Heart right ventricle (tissue), 16 donors: ENCODE measurements at regions not wholly inside any gene's neighbourhood (a gene's known extent, or its start where the extent isn't known, plus 50 kb on each side); places are given as distances from the start of the nearest gene placed in this dataset.
A peak's percentile ranks its signal among the peaks of the same experiment; 100 is the strongest.
"Not testable (repeated sequence)": the region's sequence is repeated elsewhere in the genome, so short reads cannot be mapped to it uniquely, and the experiment has no call there.

Experiments used
- ATAC-seq, 8 donors: fragments of 200-7000 bp; cut with Tn5 transposase; one replicate each; pipeline ENCODE4 v1.9.1; 2020; ENCODE audit warnings: mild to moderate bottlenecking in 8 of 8, moderate library complexity in 8 of 8, moderate number of reproducible peaks in 1 of 8
- DNase-seq, 2 donors: peaks; one replicate each; pipeline ENCODE4 v3.0.0-alpha.2; 2020
- H3K27ac ChIP-seq, 10 donors: fragments of 200-600 bp; sonication (generic) in 2 of 10; one replicate each; pipeline versions ENCODE4 v1.5.0 to v1.8.0; 2020 to 2022; ENCODE audit warnings: mild to moderate bottlenecking in 3 of 10
- H3K27me3 ChIP-seq, 7 donors: fragments of 200-600 bp; one replicate each; pipeline ENCODE4 v1.8.0; 2021 to 2022; ENCODE audit warnings: mild to moderate bottlenecking in 2 of 7
- H3K36me3 ChIP-seq, 9 donors: fragments of 200-600 bp; sonication (generic) in 1 of 9; one replicate each; pipeline versions ENCODE4 v1.5.0 to v1.8.0; 2020 to 2022; ENCODE audit warnings: mild to moderate bottlenecking in 2 of 9
- H3K4me1 ChIP-seq, 9 donors: fragments of 200-600 bp; sonication (generic) in 1 of 9; one replicate each; pipeline versions ENCODE4 v1.5.0 to v1.8.0; 2020 to 2022; ENCODE audit warnings: mild to moderate bottlenecking in 4 of 9
- H3K4me3 ChIP-seq, 10 donors: fragments of 200-600 bp; sonication (generic) in 2 of 10; one replicate each; pipeline versions ENCODE4 v1.5.0 to v1.8.0; 2020 to 2022; ENCODE audit warnings: mild to moderate bottlenecking in 7 of 10, moderate library complexity in 2 of 10
- H3K9me3 ChIP-seq, 11 donors: fragments of 200-600 bp in 10 of 11; sonication (generic) in 2 of 11; one replicate each; pipeline versions ENCODE4 v1.5.0 to v1.8.0; 2013 to 2022; ENCODE audit warnings: mild to moderate bottlenecking in 2 of 11, control low read depth in 1 of 11, moderate library complexity in 1 of 11
- WGBS, 2 donors: extraction: QIAGEN DNeasy Blood & Tissue Kit; methylation state at CpG; one replicate each; pipeline ENCODE4 v1.1.7; 2013; ENCODE audit warnings: inconsistent platforms in 1 of 2; 5-methylcytosine and 5-hydroxymethylcytosine counted together
- intact Hi-C, 10 donors: fragments of 100-400 bp; cut with DNase I; formaldehyde crosslinking; loops; one replicate each; pipeline versions ENCODE4 v1.11.1 to v1.14.2; 2022
- TF ChIP-seq, protein P1 (sequence below), 9 donors: fragments of 200-600 bp; sonication (generic) in 2 of 9; IDR thresholded peaks; one replicate each; pipeline versions ENCODE4 v1.5.0 to v1.8.0; 2021 to 2022; ENCODE audit warnings: antibody characterized with exemption in 9 of 9, mild to moderate bottlenecking in 5 of 9, moderate library complexity in 1 of 9
- donor health status: Arrhythmogenic right ventricular cardiomyopathy.
- donor health status: ischemic (EF 13 %, LVEDD 7.1; RV severe dilation, severe dysfunction).
- donor health status: healthy with polysubstance abuse.
- donor health status: DM: no; HTN: yes; CAD: no.
- donor health status: DM: no; HTN: no; CAD: no.
- donor health status: ischemic (EF 25% LVEDD 6.9; RV normal size, moderate dysfunction).
- donor health status: ischemic (EF 25% LVEDD 5.7; RV mildly dilated, moderate dysfunction).
- donor health status: healthy.
- donor health status: DM: yes; HTN: yes; CAD: no.
- donor health status: Ischemic cardiomyopathy.
- donor health status: ischemic (EF 35%, LVEDD 5.7; RV mildly dilated, moderate dysfunction).
- donor health status: nonischemic (EF 11% LVEDD 7.7; RV severe dilation, severe dysfunction).
- donor health status: DM: yes; HTN: yes; CAD: no.
- donor health status: PGD.
- donor health status: ischemic (EF 29% LVEDD 5.4; RV normal size, mild dysfunction).
- donor health status: nonischemic (EF 23%, LVEDD 6.1; RV moderate dilation, normal function).

DNA sequence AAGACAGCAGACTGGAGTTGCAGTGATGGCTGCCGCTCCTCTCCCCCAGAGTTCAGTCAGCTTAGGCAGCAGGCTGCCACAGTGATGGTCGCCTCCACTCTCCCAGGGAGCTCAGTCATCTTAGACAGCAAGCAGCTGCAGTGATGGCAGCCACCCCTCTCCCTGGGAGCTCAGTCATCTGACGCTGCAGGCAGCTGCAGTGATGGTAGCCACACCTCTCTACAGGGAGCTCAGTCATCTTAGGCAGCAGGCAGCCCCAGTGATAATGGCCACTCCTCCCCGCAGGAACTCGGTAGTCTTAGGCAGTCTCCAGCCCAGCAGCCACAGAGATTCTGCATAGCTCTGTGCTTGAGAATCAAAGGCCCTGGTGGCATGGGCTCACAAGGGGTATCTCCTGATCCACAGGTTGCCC, 582.7 kb downstream of the DTWD2 start:
- Histone ChIP-seq H3K9me3 (peaks cover 0 to 15% (median 0%) of the 10 kb centered on the region in 11 donors), H3K4me3 (no peak overlapping the region), H3K27ac (no peak overlapping the region), H3K4me1 (peaks cover 0 to 24% (median 8%) of the 10 kb centered on the region in 9 donors), H3K27me3 (no peaks in the 10 kb centered on the region), H3K36me3 (no peaks in the 10 kb centered on the region)
- 38 to 53% methylated on average over 5 of the region's 5 CpGs for WGBS, 2 donors
- TF ChIP-seq, protein P1, sequence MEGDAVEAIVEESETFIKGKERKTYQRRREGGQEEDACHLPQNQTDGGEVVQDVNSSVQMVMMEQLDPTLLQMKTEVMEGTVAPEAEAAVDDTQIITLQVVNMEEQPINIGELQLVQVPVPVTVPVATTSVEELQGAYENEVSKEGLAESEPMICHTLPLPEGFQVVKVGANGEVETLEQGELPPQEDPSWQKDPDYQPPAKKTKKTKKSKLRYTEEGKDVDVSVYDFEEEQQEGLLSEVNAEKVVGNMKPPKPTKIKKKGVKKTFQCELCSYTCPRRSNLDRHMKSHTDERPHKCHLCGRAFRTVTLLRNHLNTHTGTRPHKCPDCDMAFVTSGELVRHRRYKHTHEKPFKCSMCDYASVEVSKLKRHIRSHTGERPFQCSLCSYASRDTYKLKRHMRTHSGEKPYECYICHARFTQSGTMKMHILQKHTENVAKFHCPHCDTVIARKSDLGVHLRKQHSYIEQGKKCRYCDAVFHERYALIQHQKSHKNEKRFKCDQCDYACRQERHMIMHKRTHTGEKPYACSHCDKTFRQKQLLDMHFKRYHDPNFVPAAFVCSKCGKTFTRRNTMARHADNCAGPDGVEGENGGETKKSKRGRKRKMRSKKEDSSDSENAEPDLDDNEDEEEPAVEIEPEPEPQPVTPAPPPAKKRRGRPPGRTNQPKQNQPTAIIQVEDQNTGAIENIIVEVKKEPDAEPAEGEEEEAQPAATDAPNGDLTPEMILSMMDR (IDR thresholded peaks at IDR 0.05): no peak
- peak in 7 of 8 donors; percentile 53 to 87 (median 69) for ATAC-seq
- DNase-seq: peak; percentile 6 to 17
- intact Hi-C loops: no loop called here

DNA sequence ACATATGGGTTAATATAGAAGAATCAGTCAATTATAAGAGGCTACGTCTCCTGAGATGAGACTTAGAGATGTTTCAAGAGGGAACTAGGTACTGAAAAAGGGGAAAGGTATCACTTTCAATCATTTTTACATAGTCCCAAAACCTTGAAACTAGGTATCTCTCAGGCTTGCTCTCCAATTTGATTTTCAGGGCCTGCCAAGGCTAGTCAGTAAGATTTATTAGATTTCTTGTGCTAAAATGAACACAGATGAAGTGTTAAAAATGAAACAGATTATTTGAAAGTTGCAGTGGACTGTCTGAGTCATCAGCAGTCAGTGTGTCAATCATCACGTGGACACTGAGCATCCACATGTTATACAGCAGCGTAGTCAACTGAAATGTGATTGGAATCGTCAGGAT, 591.1 kb downstream of the DTWD2 start:
- Histone ChIP-seq H3K4me1 (no peaks in the 10 kb centered on the region), H3K4me3 (no peak overlapping the region), H3K36me3 (no peaks in the 10 kb centered on the region), H3K27me3 (no peaks in the 10 kb centered on the region), H3K27ac (no peak overlapping the region), H3K9me3 (peaks cover 0 to 18% (median 0%) of the 10 kb centered on the region in 11 donors)
- TF ChIP-seq, protein P1 (IDR thresholded peaks at IDR 0.05): no peak
- ATAC-seq (no peak), DNase-seq (no peak)
- intact Hi-C loops: no loop called here
- 72 to 73% methylated on average over 4 of the region's 4 CpGs for WGBS, 2 donors

DNA sequence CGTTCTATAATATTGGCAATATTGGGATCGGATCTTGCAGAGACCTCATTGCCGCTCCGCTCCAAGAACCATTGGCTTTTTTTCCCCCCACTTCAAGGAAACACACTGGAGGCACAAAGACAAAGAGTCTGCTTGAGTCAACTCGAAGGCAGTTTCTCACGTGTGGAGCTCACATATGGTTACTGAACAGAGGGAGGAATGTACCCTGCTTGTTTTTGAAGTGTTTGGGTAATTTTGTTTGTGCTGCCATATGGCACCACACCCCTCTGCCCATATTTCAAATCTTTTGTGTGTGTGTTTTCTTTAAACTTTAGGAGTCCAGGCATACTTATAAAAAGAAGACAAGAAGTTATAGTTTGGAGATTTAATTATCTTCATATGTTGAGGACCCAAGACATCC, 595.9 kb downstream of the DTWD2 start:
- Histone ChIP-seq H3K27ac (no peak overlapping the region), H3K4me1 (no peaks in the 10 kb centered on the region), H3K36me3 (no peaks in the 10 kb centered on the region), H3K27me3 (no peaks in the 10 kb centered on the region), H3K9me3 (peaks cover 0 to 10% (median 0%) of the 10 kb centered on the region in 11 donors), H3K4me3 (no peak overlapping the region)
- no peak for ATAC-seq
- no peak for DNase-seq
- intact Hi-C loops: no loop called here
- TF ChIP-seq, protein P1 (IDR thresholded peaks at IDR 0.05): no peak
- 90 to 92% methylated on average over 6 of the region's 6 CpGs for WGBS, 2 donors

DNA sequence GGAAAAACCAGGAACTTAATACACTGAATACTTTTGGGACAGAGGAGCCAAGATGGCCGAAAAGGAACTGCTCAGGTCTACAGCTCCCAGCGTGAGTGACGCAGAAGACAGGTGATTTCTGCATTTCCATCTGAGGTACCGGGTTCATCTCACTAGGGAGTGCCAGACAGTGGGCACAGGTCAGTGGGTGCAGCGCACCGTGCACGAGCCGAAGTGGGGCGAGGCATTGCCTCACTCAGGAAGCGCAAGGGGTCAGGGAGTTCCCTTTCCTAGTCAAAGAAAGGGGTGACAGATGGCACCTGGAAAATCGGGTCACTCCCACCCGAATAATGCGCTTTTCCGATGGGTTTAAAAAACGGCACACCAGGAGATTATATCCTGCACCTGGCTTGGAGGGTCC, 605.4 kb downstream of the DTWD2 start:
- WGBS, 2 donors: 89 to 96% methylated on average over 15 of the region's 15 CpGs
- intact Hi-C loops, ATAC-seq, H3K27me3 ChIP-seq, DNase-seq, H3K4me3 ChIP-seq, H3K27ac ChIP-seq, H3K36me3 ChIP-seq: not testable (repeated sequence)
- Histone ChIP-seq H3K9me3 (peaks cover 0 to 20% (median 0%) of the 10 kb centered on the region in 11 donors), H3K4me1 (peaks cover 0 to 23% (median 14%) of the 10 kb centered on the region in 9 donors)

DNA sequence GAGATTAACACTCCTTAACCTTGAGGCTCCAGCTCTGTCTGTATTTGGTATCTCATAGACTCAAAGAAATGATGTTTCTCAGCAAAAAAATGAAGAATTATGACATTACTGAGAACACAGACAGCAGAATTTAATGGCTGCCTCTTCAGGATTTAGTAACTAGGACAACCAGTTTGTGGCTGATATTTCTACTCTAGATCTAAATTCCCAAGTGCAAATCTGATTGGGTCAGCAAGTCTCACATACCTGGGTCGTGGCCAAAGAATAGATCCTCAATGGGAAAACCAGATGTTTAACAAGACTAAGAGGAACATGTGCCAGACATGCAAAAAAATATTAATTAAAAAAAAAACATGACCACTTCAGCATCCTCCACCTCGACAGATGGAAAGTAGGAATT, 608.9 kb downstream of the DTWD2 start:
- ATAC-seq: peak in 4 of 8 donors; percentile 29 to 59 (median 36)
- TF ChIP-seq, protein P1 (IDR thresholded peaks at IDR 0.05): no peak
- Histone ChIP-seq H3K4me3 (no peak overlapping the region), H3K27me3 (no peaks in the 10 kb centered on the region), H3K27ac (no peak overlapping the region), H3K9me3 (peaks cover 0 to 10% (median 0%) of the 10 kb centered on the region in 11 donors), H3K36me3 (no peaks in the 10 kb centered on the region), H3K4me1 (peaks cover 0 to 50% (median 19%) of the 10 kb centered on the region in 9 donors)
- intact Hi-C loops: no loop called here
- peak in 1 of 2 donors; percentile 11 for DNase-seq
- WGBS, 2 donors: 37 to 56% methylated on average over 2 of the region's 2 CpGs
